Fibroblast of mammary gland (primary cell): ENCODE measurements at regions not wholly inside any gene's neighbourhood (a gene's known extent, or its start where the extent isn't known, plus 50 kb on each side); places are given as distances from the start of the nearest gene placed in this dataset.

ENCODE experiments used
- DNase-seq: peaks from one replicate; pipeline ENCODE4 v3.0.0-alpha.2; 2010; ENCODE audit warnings: low read depth
- H3K4me3 ChIP-seq: 2 replicates; pipeline ENCODE4 v1.5.1; 2011; ENCODE audit warnings: low read depth, mild to moderate bottlenecking, low read length, moderate library complexity; ENCODE audit not compliant: control insufficient read depth
- TF ChIP-seq, protein P1 (sequence below): conservative IDR thresholded peaks from 2 replicates; pipeline ENCODE4 v1.5.1; 2011; ENCODE audit warnings: low read depth, low read length, inconsistent platforms; ENCODE audit not compliant: control insufficient read depth, insufficient read depth

DNA sequence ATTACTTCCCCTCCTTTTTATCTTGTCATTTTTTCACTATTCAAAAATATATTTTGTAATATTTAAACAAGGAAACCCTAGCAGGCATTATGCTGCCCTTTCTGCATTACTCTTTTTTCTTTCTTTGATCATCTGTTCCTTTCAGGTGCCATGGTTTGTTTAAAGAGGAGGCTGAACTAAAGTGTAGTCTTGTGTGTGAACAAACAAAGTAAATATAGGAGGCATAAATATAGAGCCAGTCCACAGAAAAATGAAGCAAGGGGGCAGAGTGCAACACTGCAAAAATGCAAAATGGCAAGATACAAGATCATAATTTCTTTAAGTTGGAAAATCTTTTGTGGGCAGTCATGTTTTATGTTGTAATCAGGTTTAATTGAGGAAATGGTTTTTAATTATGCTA lies 947.3 kb upstream of the COX7C start:
- H3K4me3 ChIP-seq: no peak overlapping the region
- TF ChIP-seq, protein P1, sequence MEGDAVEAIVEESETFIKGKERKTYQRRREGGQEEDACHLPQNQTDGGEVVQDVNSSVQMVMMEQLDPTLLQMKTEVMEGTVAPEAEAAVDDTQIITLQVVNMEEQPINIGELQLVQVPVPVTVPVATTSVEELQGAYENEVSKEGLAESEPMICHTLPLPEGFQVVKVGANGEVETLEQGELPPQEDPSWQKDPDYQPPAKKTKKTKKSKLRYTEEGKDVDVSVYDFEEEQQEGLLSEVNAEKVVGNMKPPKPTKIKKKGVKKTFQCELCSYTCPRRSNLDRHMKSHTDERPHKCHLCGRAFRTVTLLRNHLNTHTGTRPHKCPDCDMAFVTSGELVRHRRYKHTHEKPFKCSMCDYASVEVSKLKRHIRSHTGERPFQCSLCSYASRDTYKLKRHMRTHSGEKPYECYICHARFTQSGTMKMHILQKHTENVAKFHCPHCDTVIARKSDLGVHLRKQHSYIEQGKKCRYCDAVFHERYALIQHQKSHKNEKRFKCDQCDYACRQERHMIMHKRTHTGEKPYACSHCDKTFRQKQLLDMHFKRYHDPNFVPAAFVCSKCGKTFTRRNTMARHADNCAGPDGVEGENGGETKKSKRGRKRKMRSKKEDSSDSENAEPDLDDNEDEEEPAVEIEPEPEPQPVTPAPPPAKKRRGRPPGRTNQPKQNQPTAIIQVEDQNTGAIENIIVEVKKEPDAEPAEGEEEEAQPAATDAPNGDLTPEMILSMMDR: no peak
- no peak for DNase-seq

DNA sequence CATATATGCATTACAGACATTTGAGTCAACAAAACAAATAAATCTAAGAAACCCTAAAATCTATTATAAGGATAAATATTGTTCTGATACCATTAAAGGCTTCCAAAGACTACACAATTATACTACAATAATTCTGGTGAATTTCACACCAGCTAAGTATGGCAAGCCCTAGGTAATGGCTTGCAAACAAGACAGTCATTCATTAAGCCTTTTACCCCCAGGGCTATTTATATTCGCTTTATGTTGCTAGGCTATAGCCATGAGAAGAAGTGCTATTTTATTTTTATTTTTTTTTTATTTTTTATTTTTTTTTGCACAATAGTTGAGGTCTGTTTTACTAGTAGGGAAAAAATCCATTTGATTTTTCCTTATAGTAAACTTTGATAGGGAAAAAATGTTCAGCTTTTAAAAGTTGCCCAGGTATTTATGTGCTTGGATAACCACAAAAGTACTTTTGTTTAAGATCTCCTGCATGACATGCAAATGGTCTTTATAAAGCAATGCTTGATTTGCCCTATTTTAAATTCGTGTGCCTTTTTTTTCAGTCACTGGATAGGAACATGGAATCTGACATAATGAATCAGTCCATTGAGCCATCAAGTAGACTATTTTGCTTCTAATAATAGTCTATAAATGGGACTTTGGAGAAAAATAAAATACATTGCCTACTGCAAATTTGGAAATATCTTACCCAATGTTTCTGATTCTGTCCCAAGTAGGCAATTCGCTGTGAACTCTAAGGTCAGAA lies 946.3 kb upstream of the COX7C start:
- no peak overlapping the region for H3K4me3 ChIP-seq
- TF ChIP-seq, protein P1: no peak
- no peak for DNase-seq

DNA sequence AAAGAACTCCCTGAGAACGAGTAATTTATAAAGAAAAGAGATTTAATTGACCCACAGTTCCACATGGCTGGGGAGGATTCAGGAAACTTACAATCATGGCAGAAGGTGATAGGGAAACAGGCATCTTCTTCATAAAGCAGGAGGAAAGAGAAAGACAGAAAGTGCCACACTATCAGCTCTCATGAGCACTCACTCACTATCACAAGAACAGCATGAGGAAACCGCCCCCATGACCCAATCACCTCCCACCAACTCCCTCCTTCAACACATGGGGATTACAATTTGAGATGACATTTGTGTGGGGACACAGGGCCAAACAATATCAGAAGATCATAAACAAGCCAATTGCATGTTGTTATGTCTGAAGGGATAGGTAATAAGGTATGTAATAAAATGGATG lies 935.9 kb upstream of the COX7C start:
- no peak for DNase-seq
- TF ChIP-seq, protein P1: no peak
- H3K4me3 ChIP-seq: no peak overlapping the region

DNA sequence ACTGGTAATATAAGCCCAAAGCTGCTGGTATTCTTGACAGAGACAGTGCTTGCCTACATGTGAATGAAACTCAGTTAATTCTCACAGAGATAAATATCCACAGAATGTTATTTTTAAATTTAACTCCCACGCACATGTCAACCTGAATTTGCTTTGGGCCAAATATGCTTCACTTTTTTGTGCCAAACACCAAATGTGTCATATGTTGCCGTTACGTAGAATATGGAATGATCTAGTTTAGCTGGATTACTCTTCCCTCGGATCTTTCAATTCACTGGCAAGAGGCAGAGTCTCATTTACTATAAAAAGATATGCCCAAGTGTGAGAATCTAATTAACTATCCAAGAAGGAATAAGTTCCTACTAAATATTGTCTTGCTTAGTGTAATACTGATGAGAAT lies 933.4 kb upstream of the COX7C start:
- TF ChIP-seq, protein P1: no peak
- no peak for DNase-seq
- no peak overlapping the region for H3K4me3 ChIP-seq

DNA sequence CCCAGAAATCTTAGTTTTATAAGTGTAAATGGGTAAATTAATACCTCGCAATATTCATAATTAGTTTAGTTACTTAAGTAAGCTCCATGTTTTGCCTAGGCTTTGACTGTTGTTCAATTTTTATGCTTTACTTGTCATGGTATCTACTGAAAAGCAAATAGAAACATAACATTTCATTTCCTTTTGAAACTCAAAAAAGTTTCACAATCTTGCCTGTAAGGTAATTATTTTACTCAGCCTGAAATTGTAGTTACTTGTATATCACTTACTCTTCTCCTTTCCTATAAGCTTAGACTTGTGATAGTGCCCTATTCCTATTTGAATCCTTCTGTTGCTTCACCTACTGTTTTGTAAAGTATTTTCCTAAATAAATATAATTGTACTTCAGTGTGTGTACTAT lies 914.4 kb upstream of the COX7C start:
- no peak overlapping the region for H3K4me3 ChIP-seq
- TF ChIP-seq, protein P1: no peak
- DNase-seq: no peak

DNA sequence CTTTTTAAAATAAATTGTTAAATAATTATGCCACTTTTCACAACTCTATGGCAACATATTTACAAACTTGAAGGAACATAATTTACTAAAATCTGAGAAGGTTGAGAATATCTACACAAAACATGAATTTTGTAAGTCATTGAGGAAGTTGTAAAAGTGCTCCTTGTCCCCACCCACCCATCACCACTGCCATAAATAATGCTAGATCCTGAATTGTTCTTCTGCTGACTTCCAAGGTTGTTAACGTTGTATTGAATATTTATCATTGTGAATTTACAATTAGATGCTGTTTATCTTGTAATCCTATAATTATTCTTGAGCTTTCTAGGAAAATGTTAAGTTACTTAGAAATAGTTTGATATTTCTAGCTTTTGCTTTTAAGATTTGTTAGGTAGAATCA lies 908.0 kb upstream of the COX7C start:
- no peak overlapping the region for H3K4me3 ChIP-seq
- DNase-seq: no peak
- TF ChIP-seq, protein P1: no peak
